ACC112 (cell line): ENCODE measurements at regions not wholly inside any gene's neighbourhood (a gene's known extent, or its start where the extent isn't known, plus 50 kb on each side); places are given as distances from the start of the nearest gene placed in this dataset.

Source experiments
- H2AFZ ChIP-seq: fragments of 200-600 bp; sonication (generic); one replicate; pipeline ENCODE4 v1.6.0; 2017; ENCODE audit warnings: antibody characterized with exemption, low read length; ENCODE audit not compliant: unreplicated experiment
- H3K27ac ChIP-seq: fragments of 200-600 bp; sonication (generic); 2 replicates; pipeline ENCODE4 v1.5.1; 2014; ENCODE audit warnings: low read depth, mild to moderate bottlenecking, antibody characterized with exemption, low read length, moderate library complexity
- H3K27me3 ChIP-seq: fragments of 200-600 bp; sonication (generic); 2 replicates; pipeline ENCODE4 v1.6.1; 2014; ENCODE audit warnings: mild to moderate bottlenecking, antibody characterized with exemption, low read length, moderate library complexity, mixed read lengths; ENCODE audit not compliant: insufficient read depth
- H3K36me3 ChIP-seq: fragments of 200-600 bp; sonication (generic); 2 replicates; pipeline ENCODE4 v1.6.1; 2016; ENCODE audit warnings: mild to moderate bottlenecking, antibody characterized with exemption, low read length, moderate library complexity, mixed read lengths; ENCODE audit not compliant: insufficient read depth
- H3K4me1 ChIP-seq: fragments of 200-600 bp; sonication (generic); one replicate; pipeline ENCODE4 v1.6.1; 2016; ENCODE audit warnings: low read length, mixed read lengths; ENCODE audit not compliant: insufficient read depth, unreplicated experiment, control insufficient read depth
- H3K4me3 ChIP-seq: fragments of 200-600 bp; sonication (generic); 2 replicates; pipeline ENCODE4 v1.5.1; 2014; ENCODE audit warnings: mild to moderate bottlenecking, low read depth, low read length
- H3K79me2 ChIP-seq: fragments of 200-600 bp; sonication (generic); one replicate; pipeline ENCODE4 v1.6.0; 2016; ENCODE audit warnings: low read length; ENCODE audit not compliant: control insufficient read depth, unreplicated experiment, insufficient read depth

- Histone ChIP-seq H2AFZ (no peak overlapping the region), H3K4me3 (no peak overlapping the region), H3K27ac (no peak overlapping the region), H3K4me1 (no peaks in the 10 kb centered on the region), H3K27me3 (no peaks in the 10 kb centered on the region), H3K36me3 (no peaks in the 10 kb centered on the region), H3K79me2 (no peaks in the 10 kb centered on the region)
Measured at GRCh38 chr3:106160396-106160795, 291.6 kb upstream of the CBLB start.

- no peak overlapping the region for H2AFZ ChIP-seq
- H3K79me2 ChIP-seq: no peaks in the 10 kb centered on the region
- no peak overlapping the region for H3K4me3 ChIP-seq
- H3K27ac ChIP-seq: no peak overlapping the region
- H3K4me1 ChIP-seq: no peaks in the 10 kb centered on the region
- no peaks in the 10 kb centered on the region for H3K36me3 ChIP-seq
- H3K27me3 ChIP-seq: no peaks in the 10 kb centered on the region
Measured at GRCh38 chr3:106161246-106161645, 292.4 kb upstream of the CBLB start.

- Histone ChIP-seq H3K79me2 (no peaks in the 10 kb centered on the region), H3K27me3 (no peaks in the 10 kb centered on the region), H3K36me3 (no peaks in the 10 kb centered on the region), H3K27ac (no peak overlapping the region), H2AFZ (no peak overlapping the region), H3K4me3 (no peak overlapping the region), H3K4me1 (no peaks in the 10 kb centered on the region)
Measured at GRCh38 chr3:106167728-106168127, 298.9 kb upstream of the CBLB start.

GRCh38 chr3:106168962-106169750 is 300.3 kb upstream of the CBLB start:
- no peaks in the 10 kb centered on the region for H3K27me3 ChIP-seq
- no peaks in the 10 kb centered on the region for H3K4me1 ChIP-seq
- H3K4me3 ChIP-seq: no peak overlapping the region
- H3K27ac ChIP-seq: no peak overlapping the region
- no peaks in the 10 kb centered on the region for H3K36me3 ChIP-seq
- no peak overlapping the region for H2AFZ ChIP-seq
- no peaks in the 10 kb centered on the region for H3K79me2 ChIP-seq

DNA sequence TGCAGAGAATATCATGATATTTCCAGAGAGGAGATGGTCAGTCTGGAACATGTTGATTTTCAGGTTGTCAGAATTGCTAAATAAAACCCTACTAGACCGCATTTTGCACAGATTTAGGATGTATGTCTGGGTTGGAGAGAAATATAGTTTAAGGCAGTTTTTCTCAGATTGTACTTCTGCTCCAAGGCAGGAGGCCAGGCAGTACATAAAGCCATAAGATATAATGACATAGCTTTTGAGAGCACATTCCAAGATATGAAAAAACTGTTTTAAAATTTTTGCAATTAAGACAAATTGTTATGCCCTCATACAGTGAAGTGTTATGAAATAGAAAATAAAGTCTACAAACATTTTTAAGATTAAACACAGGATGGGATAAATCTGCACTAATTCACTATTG is 301.8 kb upstream of the CBLB start:
- H3K27me3 ChIP-seq: no peaks in the 10 kb centered on the region
- no peak overlapping the region for H3K4me3 ChIP-seq
- H3K27ac ChIP-seq: no peak overlapping the region
- no peaks in the 10 kb centered on the region for H3K36me3 ChIP-seq
- H2AFZ ChIP-seq: no peak overlapping the region
- no peaks in the 10 kb centered on the region for H3K79me2 ChIP-seq
- no peaks in the 10 kb centered on the region for H3K4me1 ChIP-seq

DNA sequence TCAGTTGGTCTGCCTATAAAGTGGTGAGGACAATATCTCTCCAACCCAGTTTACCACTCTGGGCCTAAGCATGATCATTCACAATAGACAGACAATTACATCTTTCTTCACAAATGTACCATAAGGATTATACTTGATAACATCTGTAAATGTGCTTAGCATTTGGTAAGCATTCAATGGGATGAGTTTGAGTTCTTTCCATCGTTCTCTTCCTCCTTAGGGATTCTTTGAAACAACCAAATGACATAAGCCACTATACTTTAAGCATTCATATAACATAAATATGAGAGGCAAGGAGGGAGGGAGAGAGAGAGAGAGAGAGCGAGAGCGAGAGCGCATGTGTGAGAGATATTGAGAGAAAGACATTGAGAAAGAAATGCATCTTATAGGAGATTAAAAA is 303.3 kb upstream of the CBLB start:
- H3K4me1 ChIP-seq: no peaks in the 10 kb centered on the region
- H3K27me3 ChIP-seq: no peaks in the 10 kb centered on the region
- H3K27ac ChIP-seq: no peak overlapping the region
- H3K79me2 ChIP-seq: no peaks in the 10 kb centered on the region
- no peak overlapping the region for H2AFZ ChIP-seq
- H3K36me3 ChIP-seq: no peaks in the 10 kb centered on the region
- H3K4me3 ChIP-seq: no peak overlapping the region

- Histone ChIP-seq H3K36me3 (no peaks in the 10 kb centered on the region), H3K27me3 (no peaks in the 10 kb centered on the region), H3K27ac (no peak overlapping the region), H3K4me3 (no peak overlapping the region), H3K79me2 (no peaks in the 10 kb centered on the region), H3K4me1 (no peaks in the 10 kb centered on the region), H2AFZ (no peak overlapping the region)
Measured at GRCh38 chr3:106172780-106173179, 304.0 kb upstream of the CBLB start.

DNA sequence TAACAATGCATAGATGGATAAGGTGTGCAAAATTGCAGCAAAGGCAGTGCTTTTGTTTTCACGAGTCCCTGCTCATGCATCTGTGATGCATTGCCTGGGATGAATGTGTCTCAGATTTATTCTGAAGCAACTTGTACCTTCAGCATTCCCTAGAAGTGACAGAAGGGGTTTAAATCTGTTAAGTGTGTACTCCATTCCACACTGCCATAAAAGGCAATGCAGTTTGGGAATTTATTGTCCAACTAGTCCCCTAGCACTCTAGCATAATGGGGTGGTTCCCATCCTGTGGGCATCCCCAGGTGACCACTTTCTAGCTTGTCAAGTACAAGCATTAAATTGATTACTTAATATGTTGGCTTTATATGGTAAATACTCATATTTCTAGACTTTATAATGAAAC is 306.5 kb upstream of the CBLB start:
- Histone ChIP-seq H3K4me3 (no peak overlapping the region), H2AFZ (no peak overlapping the region), H3K36me3 (no peaks in the 10 kb centered on the region), H3K27me3 (no peaks in the 10 kb centered on the region), H3K27ac (no peak overlapping the region), H3K79me2 (no peaks in the 10 kb centered on the region), H3K4me1 (no peaks in the 10 kb centered on the region)

GRCh38 chr3:106176734-106177133 is 307.9 kb upstream of the CBLB start:
- no peak overlapping the region for H2AFZ ChIP-seq
- no peaks in the 10 kb centered on the region for H3K79me2 ChIP-seq
- no peaks in the 10 kb centered on the region for H3K36me3 ChIP-seq
- H3K4me1 ChIP-seq: no peaks in the 10 kb centered on the region
- no peak overlapping the region for H3K27ac ChIP-seq
- H3K27me3 ChIP-seq: no peaks in the 10 kb centered on the region
- H3K4me3 ChIP-seq: no peak overlapping the region

- Histone ChIP-seq H3K4me3 (no peak overlapping the region), H3K79me2 (no peaks in the 10 kb centered on the region)
Measured at GRCh38 chr3:106182950-106183511, 314.2 kb upstream of the CBLB start.

GRCh38 chr3:106183762-106184391 is 315.1 kb upstream of the CBLB start:
- H3K27ac ChIP-seq: no peak overlapping the region
- no peak overlapping the region for H2AFZ ChIP-seq
- H3K4me3 ChIP-seq: no peak overlapping the region

More at GRCh38 chr3:106182950-106183511, 314.2 kb upstream of the CBLB start:
- H3K36me3 ChIP-seq: no peaks in the 10 kb centered on the region
- no peak overlapping the region for H2AFZ ChIP-seq
- no peak overlapping the region for H3K27ac ChIP-seq
- peaks cover 3% of the 10 kb centered on the region for H3K4me1 ChIP-seq
- no peaks in the 10 kb centered on the region for H3K27me3 ChIP-seq

More at GRCh38 chr3:106183762-106184391, 315.1 kb upstream of the CBLB start:
- Histone ChIP-seq H3K36me3 (no peaks in the 10 kb centered on the region), H3K79me2 (no peaks in the 10 kb centered on the region), H3K27me3 (no peaks in the 10 kb centered on the region), H3K4me1 (peaks cover 3% of the 10 kb centered on the region)
